ENCODE measurements at regions not wholly inside any gene's neighbourhood (a gene's known extent, or its start where the extent isn't known, plus 50 kb on each side); places are given as distances from the start of the nearest gene placed in this dataset.

GRCh38 chr15:47622055-47622454, 95.2 kb upstream of the SEMA6D start:
- TF ChIP-seq CTCF (IDR thresholded peaks at IDR 0.05): no peak
- no peak for DNase-seq (ENCODE audit: low spot score)
- Histone ChIP-seq H3K4me3 (no peak overlapping the region), H3K27ac (no peak overlapping the region)

- Histone ChIP-seq H3K27ac (no peak overlapping the region), H3K4me3 (no peak overlapping the region)
- no peak for DNase-seq (ENCODE audit: low spot score)
- TF ChIP-seq CTCF (IDR thresholded peaks at IDR 0.05): no peak
These were observed 92.8 kb upstream of the SEMA6D start for GRCh38 chr15:47624503-47624902.

DNA sequence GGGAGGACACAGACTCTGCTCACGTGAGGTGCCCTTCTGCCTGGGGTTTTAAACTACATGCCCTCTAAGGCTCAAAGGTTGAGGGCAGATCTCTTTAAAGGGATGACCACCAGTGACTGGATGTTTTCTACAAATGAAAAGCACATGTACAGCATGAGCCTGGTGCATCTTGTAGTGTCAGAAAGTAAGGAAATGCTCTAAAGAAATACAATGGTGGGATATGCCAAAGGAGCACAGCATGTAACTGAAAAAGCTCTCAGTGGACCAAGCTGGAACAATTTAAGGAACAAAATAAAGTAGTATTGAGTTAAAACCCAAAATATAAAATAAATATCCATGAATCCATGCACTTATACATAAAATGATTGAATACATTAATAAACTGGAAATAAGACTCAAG, 78.3 kb upstream of the SEMA6D start:
- no peak for TF ChIP-seq CTCF (IDR thresholded peaks at IDR 0.05)
- DNase-seq (ENCODE audit: low spot score): no peak
- Histone ChIP-seq H3K27ac (no peak overlapping the region), H3K4me3 (no peak overlapping the region)

GRCh38 chr15:47640079-47640478, 77.2 kb upstream of the SEMA6D start:
- Histone ChIP-seq H3K27ac (no peak overlapping the region), H3K4me3 (no peak overlapping the region)
- no peak for TF ChIP-seq CTCF (IDR thresholded peaks at IDR 0.05)
- DNase-seq (ENCODE audit: low spot score): no peak

DNA sequence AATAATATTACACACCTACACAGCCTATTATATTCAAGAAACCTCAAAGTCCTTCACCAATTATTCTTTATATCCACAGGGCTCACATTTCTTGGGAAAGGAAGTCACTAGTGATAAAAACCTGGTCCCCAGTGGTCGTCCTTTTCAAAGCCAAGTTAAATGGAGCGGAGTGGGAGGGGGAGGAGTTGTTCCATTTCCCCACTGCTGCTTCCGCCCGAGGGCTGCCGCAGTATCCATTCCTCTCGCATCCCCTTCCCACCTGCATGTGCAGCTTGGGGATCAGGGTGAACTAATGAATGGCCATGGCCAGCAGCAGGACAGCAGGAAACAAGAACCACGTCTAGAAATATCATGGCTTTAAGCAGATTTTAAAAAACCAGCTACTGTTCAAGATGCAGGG, 76.4 kb upstream of the SEMA6D start:
- Histone ChIP-seq H3K4me3 (no peak overlapping the region), H3K27ac (no peak overlapping the region)
- no peak for TF ChIP-seq CTCF (IDR thresholded peaks at IDR 0.05)
- DNase-seq (ENCODE audit: low spot score): no peak

- H3K4me3 ChIP-seq: no peak overlapping the region
These were observed 72.6 kb upstream of the SEMA6D start for GRCh38 chr15:47644722-47645121.

DNA sequence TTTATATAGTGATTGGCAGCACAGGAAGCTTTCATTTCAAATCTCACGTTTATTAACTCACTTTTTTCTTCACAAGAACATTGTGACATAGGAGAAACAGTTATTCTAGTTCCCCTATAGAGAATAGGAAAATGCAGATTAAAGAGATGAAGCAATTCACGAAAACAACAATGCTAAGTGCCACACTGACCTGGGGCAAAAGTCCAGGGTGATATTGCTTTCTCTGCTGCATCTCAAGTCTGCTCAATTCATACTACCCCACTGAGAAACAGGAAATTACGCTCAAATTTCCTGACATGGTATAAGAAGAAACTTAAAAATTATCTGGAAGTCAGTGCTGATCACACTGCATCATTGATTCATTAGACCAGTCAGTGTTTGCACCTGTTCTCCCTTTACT, 66.7 kb upstream of the SEMA6D start:
- no peak overlapping the region for H3K27ac ChIP-seq
- H3K4me3 ChIP-seq: no peak overlapping the region
- TF ChIP-seq CTCF (IDR thresholded peaks at IDR 0.05): no peak
- DNase-seq (ENCODE audit: low spot score): no peak

More at GRCh38 chr15:47644722-47645121, 72.6 kb upstream of the SEMA6D start:
- DNase-seq (ENCODE audit: low spot score): no peak
- TF ChIP-seq CTCF (IDR thresholded peaks at IDR 0.05): no peak
- no peak overlapping the region for H3K27ac ChIP-seq

Data from coronary artery (tissue), 2 donors.